Hepatocyte (in vitro differentiated cells): ENCODE measurements at regions not wholly inside any gene's neighbourhood (a gene's known extent, or its start where the extent isn't known, plus 50 kb on each side); places are given as distances from the start of the nearest gene placed in this dataset.
"Not testable (repeated sequence)": the region's sequence is repeated elsewhere in the genome, so short reads cannot be mapped to it uniquely, and the experiment has no call there.

Source experiments
- EZH2phosphoT487 ChIP-seq: fragments of 200-600 bp; sonication (generic); IDR thresholded peaks from one replicate; pipeline ENCODE4 v1.6.1; 2018; ENCODE audit warnings: antibody characterized with exemption, mild to moderate bottlenecking, low read depth, moderate library complexity; ENCODE audit not compliant: unreplicated experiment, severe bottlenecking
- TF ChIP-seq, protein P1 (sequence below): fragments of 200-600 bp; sonication (generic); IDR thresholded peaks from 2 replicates; pipeline ENCODE4 v1.5.1; 2016; ENCODE audit warnings: antibody characterized with exemption, mild to moderate bottlenecking; ENCODE audit not compliant: poor library complexity

DNA sequence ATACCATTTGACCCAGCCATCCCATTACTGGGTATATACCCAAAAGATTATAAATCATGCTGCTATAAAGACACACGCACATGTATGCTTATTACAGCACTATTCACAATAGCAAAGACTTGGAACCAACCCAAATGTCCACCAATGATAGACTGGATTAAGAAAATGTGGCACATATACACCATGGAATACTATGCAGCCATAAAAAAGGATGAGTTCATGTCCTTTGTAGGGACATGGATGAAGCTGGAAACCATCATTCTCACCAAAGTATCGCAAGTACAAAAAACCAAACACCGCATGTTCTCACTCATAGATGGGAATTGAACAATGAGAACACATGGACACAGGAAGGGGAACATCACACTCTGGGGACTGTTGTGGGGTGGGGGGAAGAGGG is 81.7 kb upstream of the GPC3 start:
- TF ChIP-seq EZH2phosphoT487, result not testable (repeated sequence)
- TF ChIP-seq, protein P1, sequence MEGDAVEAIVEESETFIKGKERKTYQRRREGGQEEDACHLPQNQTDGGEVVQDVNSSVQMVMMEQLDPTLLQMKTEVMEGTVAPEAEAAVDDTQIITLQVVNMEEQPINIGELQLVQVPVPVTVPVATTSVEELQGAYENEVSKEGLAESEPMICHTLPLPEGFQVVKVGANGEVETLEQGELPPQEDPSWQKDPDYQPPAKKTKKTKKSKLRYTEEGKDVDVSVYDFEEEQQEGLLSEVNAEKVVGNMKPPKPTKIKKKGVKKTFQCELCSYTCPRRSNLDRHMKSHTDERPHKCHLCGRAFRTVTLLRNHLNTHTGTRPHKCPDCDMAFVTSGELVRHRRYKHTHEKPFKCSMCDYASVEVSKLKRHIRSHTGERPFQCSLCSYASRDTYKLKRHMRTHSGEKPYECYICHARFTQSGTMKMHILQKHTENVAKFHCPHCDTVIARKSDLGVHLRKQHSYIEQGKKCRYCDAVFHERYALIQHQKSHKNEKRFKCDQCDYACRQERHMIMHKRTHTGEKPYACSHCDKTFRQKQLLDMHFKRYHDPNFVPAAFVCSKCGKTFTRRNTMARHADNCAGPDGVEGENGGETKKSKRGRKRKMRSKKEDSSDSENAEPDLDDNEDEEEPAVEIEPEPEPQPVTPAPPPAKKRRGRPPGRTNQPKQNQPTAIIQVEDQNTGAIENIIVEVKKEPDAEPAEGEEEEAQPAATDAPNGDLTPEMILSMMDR, result not testable (repeated sequence)
